ENCODE measurements at regions not wholly inside any gene's neighbourhood (a gene's known extent, or its start where the extent isn't known, plus 50 kb on each side); places are given as distances from the start of the nearest gene placed in this dataset.

GRCh38 chr9:99509900-99510535 is 287.9 kb downstream of the SEC61B start:
- no peak for DNase-seq (ENCODE audit: low read depth)
- no peak overlapping the region for H3K4me3 ChIP-seq (ENCODE audit: control insufficient read depth, low read depth, low read length)
- TF ChIP-seq CTCF (conservative IDR thresholded peaks at IDR 0.05; ENCODE audit: control insufficient read depth, insufficient read depth, low read depth, low read length): no peak

DNA sequence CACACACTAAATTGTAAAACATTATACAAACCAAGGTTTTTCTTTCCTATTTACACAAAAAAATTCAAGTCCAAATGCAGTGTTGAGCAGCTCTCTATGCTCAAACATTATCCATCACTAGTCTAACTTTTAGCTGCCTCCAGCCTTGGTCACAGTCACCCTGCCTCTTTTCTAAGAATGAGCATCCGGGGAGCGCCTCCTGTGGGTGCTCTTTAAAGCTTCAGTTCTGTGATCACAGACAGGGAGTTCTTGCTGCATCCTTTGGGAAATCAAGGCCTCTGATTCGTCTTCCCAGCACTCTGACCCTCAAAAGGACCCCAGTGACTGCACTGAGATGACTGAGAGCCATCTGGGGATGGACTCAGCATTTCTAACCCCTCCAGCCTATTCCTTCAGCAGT is 289.6 kb downstream of the SEC61B start:
- no peak overlapping the region for H3K4me3 ChIP-seq (ENCODE audit: control insufficient read depth, low read depth, low read length)
- no peak for DNase-seq (ENCODE audit: low read depth)
- TF ChIP-seq CTCF (conservative IDR thresholded peaks at IDR 0.05; ENCODE audit: control insufficient read depth, insufficient read depth, low read depth, low read length): peak; percentile 17

- no peak for TF ChIP-seq CTCF (conservative IDR thresholded peaks at IDR 0.05; ENCODE audit: control insufficient read depth, insufficient read depth, low read depth, low read length)
- DNase-seq (ENCODE audit: low read depth): no peak
- H3K4me3 ChIP-seq (ENCODE audit: control insufficient read depth, low read depth, low read length): no peak overlapping the region
Measured at GRCh38 chr9:99513441-99514112, 291.5 kb downstream of the SEC61B start.

- no peak for TF ChIP-seq CTCF (conservative IDR thresholded peaks at IDR 0.05; ENCODE audit: control insufficient read depth, insufficient read depth, low read depth, low read length)
- no peak overlapping the region for H3K4me3 ChIP-seq (ENCODE audit: control insufficient read depth, low read depth, low read length)
- no peak for DNase-seq (ENCODE audit: low read depth)
Measured at GRCh38 chr9:99515093-99515492, 293.0 kb downstream of the SEC61B start.

- H3K4me3 ChIP-seq (ENCODE audit: control insufficient read depth, low read depth, low read length): no peak overlapping the region
- TF ChIP-seq CTCF (conservative IDR thresholded peaks at IDR 0.05; ENCODE audit: control insufficient read depth, insufficient read depth, low read depth, low read length): no peak
- DNase-seq (ENCODE audit: low read depth): no peak
Measured at GRCh38 chr9:99515895-99516656, 294.0 kb downstream of the SEC61B start.

DNA sequence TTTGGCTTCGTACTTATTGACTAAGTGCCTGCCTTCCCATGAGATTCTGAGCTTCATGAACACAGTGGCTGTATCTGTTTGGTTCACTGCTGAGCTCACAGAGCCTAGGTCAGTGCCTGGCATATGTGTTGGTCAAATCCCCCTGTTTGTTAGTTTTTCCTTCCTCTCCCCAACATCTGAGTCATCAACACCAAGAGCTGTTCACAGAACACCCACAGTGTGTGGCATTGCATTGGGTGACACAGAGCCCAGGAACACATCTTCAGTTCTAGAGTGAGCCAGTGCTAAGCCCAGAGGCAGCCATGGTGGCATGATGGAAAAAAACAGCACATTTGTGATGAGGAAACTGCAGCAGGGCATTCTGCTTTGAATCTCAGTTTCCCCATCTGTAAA is 294.6 kb downstream of the SEC61B start:
- DNase-seq (ENCODE audit: low read depth): no peak
- H3K4me3 ChIP-seq (ENCODE audit: control insufficient read depth, low read depth, low read length): no peak overlapping the region
- no peak for TF ChIP-seq CTCF (conservative IDR thresholded peaks at IDR 0.05; ENCODE audit: control insufficient read depth, insufficient read depth, low read depth, low read length)
